Astrocyte (in vitro differentiated cells and primary cell): ENCODE measurements at regions not wholly inside any gene's neighbourhood (a gene's known extent, or its start where the extent isn't known, plus 50 kb on each side); places are given as distances from the start of the nearest gene placed in this dataset.

Experiments
- DNase-seq: peaks from one replicate; pipeline ENCODE4 v3.0.0-alpha.2; 2010; ENCODE audit warnings: low read depth
- FAIRE-seq: peaks from 2 replicates; lab custom pipeline; 2011; peaks lifted over from hg19 to GRCh38; lab: Jason Lieb, UNC
- H2AFZ ChIP-seq: 2 replicates; pipeline ENCODE4 v1.6.0; 2012; ENCODE audit warnings: low read depth, low read length, inconsistent platforms
- H3K27ac ChIP-seq: 2 replicates; pipeline ENCODE4 v1.5.1; 2011; ENCODE audit warnings: low read depth, low read length, inconsistent platforms
- H3K27me3 ChIP-seq: 2 replicates; pipeline ENCODE4 v1.6.0; 2011; ENCODE audit warnings: low read length, inconsistent platforms; ENCODE audit not compliant: insufficient read depth
- H3K36me3 ChIP-seq: 2 replicates; pipeline ENCODE4 v1.5.1; 2011; ENCODE audit warnings: low read length, inconsistent platforms; ENCODE audit not compliant: insufficient read depth
- H3K4me1 ChIP-seq: 2 replicates; pipeline ENCODE4 v1.5.1; 2011; ENCODE audit warnings: low read length, inconsistent platforms; ENCODE audit not compliant: insufficient read depth
- H3K4me2 ChIP-seq: 2 replicates; pipeline ENCODE4 v1.6.0; 2012; ENCODE audit warnings: low read length, inconsistent platforms
- H3K4me3 ChIP-seq: 2 replicates; pipeline ENCODE4 v1.5.1; 2011; ENCODE audit warnings: low read depth, mild to moderate bottlenecking, low read length, inconsistent platforms; ENCODE audit not compliant: insufficient read depth
- H3K79me2 ChIP-seq: 2 replicates; pipeline ENCODE4 v1.6.0; 2012; ENCODE audit warnings: mild to moderate bottlenecking, low read length, inconsistent platforms; ENCODE audit not compliant: insufficient read depth
- H3K9ac ChIP-seq: 2 replicates; pipeline ENCODE4 v1.6.0; 2012; ENCODE audit warnings: mild to moderate bottlenecking, low read length, inconsistent platforms
- H3K9me3 ChIP-seq: 2 replicates; pipeline ENCODE4 v1.5.1; 2012; ENCODE audit warnings: low read depth, mild to moderate bottlenecking, low read length, inconsistent platforms; ENCODE audit not compliant: insufficient read depth
- H4K20me1 ChIP-seq: 2 replicates; pipeline ENCODE4 v1.6.0; 2012; ENCODE audit warnings: low read length, inconsistent platforms; ENCODE audit not compliant: insufficient read depth
- H3K27ac Mint-ChIP-seq: one replicate; pipeline ENCODE4 v1.8.0; 2021; ENCODE audit warnings: mild to moderate bottlenecking, mixed read lengths; ENCODE audit not compliant: unreplicated experiment
- H3K27me3 Mint-ChIP-seq: one replicate; pipeline ENCODE4 v1.8.0; 2021; ENCODE audit warnings: low read depth, mixed read lengths; ENCODE audit not compliant: unreplicated experiment
- H3K36me3 Mint-ChIP-seq: one replicate; pipeline ENCODE4 v1.8.0; 2021; ENCODE audit warnings: low read depth, mixed read lengths; ENCODE audit not compliant: unreplicated experiment
- H3K4me1 Mint-ChIP-seq: one replicate; pipeline ENCODE4 v1.8.0; 2021; ENCODE audit warnings: low read depth, mixed read lengths; ENCODE audit not compliant: unreplicated experiment
- H3K4me3 Mint-ChIP-seq: one replicate; pipeline ENCODE4 v1.8.0; 2021; ENCODE audit warnings: mild to moderate bottlenecking, moderate library complexity, mixed read lengths; ENCODE audit not compliant: unreplicated experiment
- H3K9me3 Mint-ChIP-seq: one replicate; pipeline ENCODE4 v1.8.0; 2021; ENCODE audit warnings: mild to moderate bottlenecking, mixed read lengths; ENCODE audit not compliant: unreplicated experiment
- EZH2 ChIP-seq: IDR thresholded peaks from 2 replicates; pipeline ENCODE4 v1.6.1; 2012; ENCODE audit warnings: mild to moderate bottlenecking, low read length, inconsistent platforms; ENCODE audit not compliant: insufficient read depth
- TF ChIP-seq, protein P1 (sequence below): IDR thresholded peaks from 2 replicates; pipeline ENCODE4 v1.5.1; 2011; ENCODE audit warnings: low read depth, mild to moderate bottlenecking, inconsistent platforms, low read length, moderate library complexity; ENCODE audit not compliant: insufficient read depth

DNA sequence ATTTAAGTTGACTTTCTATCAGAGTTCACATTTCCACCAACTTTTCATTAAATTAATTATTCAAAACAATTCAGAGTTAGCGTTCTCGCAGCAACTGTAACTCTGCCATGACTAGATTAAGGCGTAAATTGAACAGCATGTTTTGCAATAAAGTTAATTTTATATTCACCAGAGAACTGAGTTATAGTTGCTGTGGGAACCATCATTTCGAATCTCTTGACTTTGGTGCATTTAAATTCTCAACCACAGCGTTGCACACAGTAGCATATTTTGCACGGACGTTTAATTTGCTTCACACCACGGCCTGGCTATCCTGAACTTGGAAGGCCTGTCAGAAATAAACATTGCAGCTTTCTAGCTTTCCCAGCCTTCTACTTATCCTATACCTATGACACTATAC is 144.3 kb upstream of the WWC1 start:
- no peak overlapping the region for H3K27ac Mint-ChIP-seq
- Histone ChIP-seq H3K36me3 (no peaks in the 10 kb centered on the region), H4K20me1 (no peaks in the 10 kb centered on the region), H2AFZ (no peak overlapping the region), H3K9me3 (no peaks in the 10 kb centered on the region), H3K4me2 (no peak overlapping the region), H3K4me1 (no peaks in the 10 kb centered on the region), H3K4me3 (no peak overlapping the region), H3K27me3 (no peaks in the 10 kb centered on the region), H3K27ac (no peak overlapping the region), H3K79me2 (no peaks in the 10 kb centered on the region), H3K9ac (no peak overlapping the region)
- no peak for TF ChIP-seq EZH2
- TF ChIP-seq, protein P1, sequence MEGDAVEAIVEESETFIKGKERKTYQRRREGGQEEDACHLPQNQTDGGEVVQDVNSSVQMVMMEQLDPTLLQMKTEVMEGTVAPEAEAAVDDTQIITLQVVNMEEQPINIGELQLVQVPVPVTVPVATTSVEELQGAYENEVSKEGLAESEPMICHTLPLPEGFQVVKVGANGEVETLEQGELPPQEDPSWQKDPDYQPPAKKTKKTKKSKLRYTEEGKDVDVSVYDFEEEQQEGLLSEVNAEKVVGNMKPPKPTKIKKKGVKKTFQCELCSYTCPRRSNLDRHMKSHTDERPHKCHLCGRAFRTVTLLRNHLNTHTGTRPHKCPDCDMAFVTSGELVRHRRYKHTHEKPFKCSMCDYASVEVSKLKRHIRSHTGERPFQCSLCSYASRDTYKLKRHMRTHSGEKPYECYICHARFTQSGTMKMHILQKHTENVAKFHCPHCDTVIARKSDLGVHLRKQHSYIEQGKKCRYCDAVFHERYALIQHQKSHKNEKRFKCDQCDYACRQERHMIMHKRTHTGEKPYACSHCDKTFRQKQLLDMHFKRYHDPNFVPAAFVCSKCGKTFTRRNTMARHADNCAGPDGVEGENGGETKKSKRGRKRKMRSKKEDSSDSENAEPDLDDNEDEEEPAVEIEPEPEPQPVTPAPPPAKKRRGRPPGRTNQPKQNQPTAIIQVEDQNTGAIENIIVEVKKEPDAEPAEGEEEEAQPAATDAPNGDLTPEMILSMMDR = no peak
- H3K27me3 Mint-ChIP-seq = no peaks in the 10 kb centered on the region
- H3K9me3 Mint-ChIP-seq = no peaks in the 10 kb centered on the region
- no peak for DNase-seq
- H3K4me3 Mint-ChIP-seq = no peak overlapping the region
- FAIRE-seq = no peak
- peaks cover 4% of the 10 kb centered on the region for H3K36me3 Mint-ChIP-seq
- H3K4me1 Mint-ChIP-seq = no peaks in the 10 kb centered on the region

DNA sequence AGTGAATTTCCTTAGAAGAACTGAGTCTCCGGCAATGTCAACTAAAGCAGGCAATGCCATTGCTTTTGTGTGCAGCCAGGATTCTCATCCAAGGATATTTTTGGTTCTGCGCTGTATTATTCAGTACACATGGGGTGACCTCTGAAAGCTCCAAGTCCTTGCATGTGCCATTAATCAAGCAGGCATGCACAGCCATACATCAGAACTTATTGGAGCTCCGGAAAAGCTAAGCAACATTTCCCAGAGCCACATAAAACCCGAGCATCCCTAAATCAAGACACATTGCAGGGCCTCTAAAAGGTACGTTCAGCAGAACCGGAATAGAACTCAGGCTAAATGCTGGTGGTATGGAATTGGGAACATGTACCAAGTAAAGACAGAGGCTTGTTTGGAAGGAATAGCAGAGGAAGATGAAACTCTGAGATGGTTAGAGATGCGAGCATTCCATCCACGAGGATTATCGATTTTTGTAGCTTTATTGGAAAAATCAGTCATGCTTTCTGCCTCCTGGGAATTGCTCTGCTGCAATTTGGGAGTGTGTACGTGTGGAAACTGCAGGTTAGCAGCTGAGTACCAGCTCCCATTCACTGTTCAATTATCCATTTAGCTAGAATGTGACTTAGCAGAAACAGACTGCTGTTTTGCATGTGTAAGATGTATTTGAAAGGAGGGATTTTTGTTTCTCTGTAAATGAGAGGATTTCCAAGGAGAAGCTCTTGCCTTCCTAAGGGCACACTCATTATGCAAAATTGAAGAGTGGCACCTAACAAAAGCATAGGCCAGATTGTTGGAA is 143.7 kb upstream of the WWC1 start:
- no peaks in the 10 kb centered on the region for H3K4me1 ChIP-seq
- no peaks in the 10 kb centered on the region for H3K79me2 ChIP-seq
- H3K27ac Mint-ChIP-seq = no peak overlapping the region
- H3K4me2 ChIP-seq = no peak overlapping the region
- no peak overlapping the region for H2AFZ ChIP-seq
- peaks cover 4% of the 10 kb centered on the region for H3K36me3 Mint-ChIP-seq
- H3K9me3 ChIP-seq = no peaks in the 10 kb centered on the region
- DNase-seq (no peak), FAIRE-seq (no peak)
- no peaks in the 10 kb centered on the region for H3K36me3 ChIP-seq
- no peak overlapping the region for H3K27ac ChIP-seq
- H3K4me1 Mint-ChIP-seq = peaks cover 3% of the 10 kb centered on the region
- TF ChIP-seq, protein P1 = no peak
- no peak for TF ChIP-seq EZH2
- H3K27me3 ChIP-seq = no peaks in the 10 kb centered on the region
- H3K9ac ChIP-seq = no peak overlapping the region
- no peaks in the 10 kb centered on the region for H3K27me3 Mint-ChIP-seq
- no peaks in the 10 kb centered on the region for H3K9me3 Mint-ChIP-seq
- H3K4me3 ChIP-seq = no peak overlapping the region
- H4K20me1 ChIP-seq = no peaks in the 10 kb centered on the region
- no peak overlapping the region for H3K4me3 Mint-ChIP-seq

DNA sequence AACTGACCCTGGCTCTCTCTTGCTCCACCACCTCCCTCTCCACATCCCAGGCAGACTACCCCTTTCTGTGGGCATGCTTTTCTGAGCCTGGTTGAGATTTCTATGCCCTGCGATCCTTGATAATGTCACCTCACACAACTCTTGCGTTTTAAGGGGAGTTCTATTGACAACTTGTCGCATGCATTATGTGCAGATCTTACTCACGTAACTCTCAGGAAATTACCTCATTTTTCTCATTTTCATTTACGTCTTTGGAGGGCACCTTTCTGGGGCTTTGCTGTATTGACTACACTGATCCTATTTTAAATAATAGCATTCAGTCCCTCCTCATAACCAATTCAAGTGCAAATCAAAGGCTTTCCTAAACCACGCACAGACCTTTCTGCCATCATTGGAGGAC is 140.4 kb upstream of the WWC1 start:
- Histone ChIP-seq H3K27me3 (no peaks in the 10 kb centered on the region), H3K4me2 (no peak overlapping the region), H3K4me1 (no peaks in the 10 kb centered on the region), H3K4me3 (no peak overlapping the region), H3K9ac (no peak overlapping the region), H3K27ac (no peak overlapping the region), H3K79me2 (no peaks in the 10 kb centered on the region), H4K20me1 (no peaks in the 10 kb centered on the region), H2AFZ (no peak overlapping the region), H3K9me3 (no peaks in the 10 kb centered on the region), H3K36me3 (no peaks in the 10 kb centered on the region)
- peaks cover 4% of the 10 kb centered on the region for H3K36me3 Mint-ChIP-seq
- FAIRE-seq (no peak), DNase-seq (no peak)
- no peak overlapping the region for H3K27ac Mint-ChIP-seq
- H3K9me3 Mint-ChIP-seq = no peaks in the 10 kb centered on the region
- no peaks in the 10 kb centered on the region for H3K27me3 Mint-ChIP-seq
- TF ChIP-seq, protein P1 = no peak
- no peak for TF ChIP-seq EZH2
- H3K4me3 Mint-ChIP-seq = no peak overlapping the region
- peaks cover 23% of the 10 kb centered on the region for H3K4me1 Mint-ChIP-seq
